GM23338 (cell line): ENCODE measurements at regions not wholly inside any gene's neighbourhood (a gene's known extent, or its start where the extent isn't known, plus 50 kb on each side); places are given as distances from the start of the nearest gene placed in this dataset.

ENCODE experiments used
- EZH2 ChIP-seq: fragments of 200-600 bp; sonication (generic); IDR thresholded peaks from one replicate; pipeline ENCODE4 v1.8.0; 2017; ENCODE audit warnings: antibody characterized with exemption, mild to moderate bottlenecking, low read depth; ENCODE audit not compliant: unreplicated experiment
- POLR2AphosphoS5 ChIP-seq: IDR thresholded peaks from 2 replicates; pipeline ENCODE4 v1.6.1; 2016; ENCODE audit warnings: antibody characterized with exemption, low read depth
- TF ChIP-seq, protein P1 (sequence below): fragments of 250-450 bp; sonication (Bioruptor Pico); IDR thresholded peaks from 2 replicates; pipeline ENCODE4 v1.5.0; 2020; ENCODE audit warnings: mild to moderate bottlenecking, moderate library complexity
- TF ChIP-seq, protein P2 (sequence below), 2 experiments: fragments of 200-600 bp in 1 of 2; sonication (generic) in 1 of 2; conservative IDR thresholded peaks; 2 replicates each; pipeline versions ENCODE4 v1.5.1 to v1.6.1; 2016 to 2017; ENCODE audit warnings: antibody characterized with exemption in 2 of 2, low read depth in 2 of 2, mild to moderate bottlenecking in 2 of 2, moderate library complexity in 1 of 2

DNA sequence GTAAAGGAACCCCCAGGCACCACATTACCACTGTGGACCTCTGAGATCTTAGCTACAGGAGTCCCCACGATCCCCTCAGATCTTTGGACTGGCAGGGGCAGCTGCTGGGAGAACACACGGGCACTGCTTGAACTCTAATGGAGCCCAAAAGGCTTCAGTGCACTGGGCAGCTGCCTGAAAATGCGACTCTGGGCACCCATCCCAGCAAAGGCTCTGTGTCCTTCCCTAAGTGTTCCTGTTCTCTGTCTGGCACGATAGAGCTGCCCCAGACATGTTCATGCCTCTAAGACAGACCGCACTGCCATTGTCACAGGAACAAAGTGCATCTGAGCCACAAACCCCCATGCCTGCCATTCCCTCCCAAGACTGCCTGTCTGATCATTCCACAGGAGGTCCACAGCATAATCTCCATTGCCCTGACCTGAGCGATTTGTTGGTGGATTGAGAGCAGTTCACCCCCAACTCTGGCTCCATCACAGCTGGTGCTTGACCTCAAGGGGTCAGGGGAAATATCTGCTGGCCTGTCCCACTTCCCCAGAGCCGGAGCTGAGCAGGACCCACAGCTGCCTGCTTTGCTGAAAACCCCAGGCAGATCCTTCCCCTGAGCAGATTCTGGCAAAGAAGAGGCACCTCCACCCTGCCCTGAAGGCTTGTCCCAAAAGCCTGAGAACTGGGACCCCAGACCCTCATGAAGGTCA, 436.0 kb upstream of the INTU start:
- TF ChIP-seq, protein P1, sequence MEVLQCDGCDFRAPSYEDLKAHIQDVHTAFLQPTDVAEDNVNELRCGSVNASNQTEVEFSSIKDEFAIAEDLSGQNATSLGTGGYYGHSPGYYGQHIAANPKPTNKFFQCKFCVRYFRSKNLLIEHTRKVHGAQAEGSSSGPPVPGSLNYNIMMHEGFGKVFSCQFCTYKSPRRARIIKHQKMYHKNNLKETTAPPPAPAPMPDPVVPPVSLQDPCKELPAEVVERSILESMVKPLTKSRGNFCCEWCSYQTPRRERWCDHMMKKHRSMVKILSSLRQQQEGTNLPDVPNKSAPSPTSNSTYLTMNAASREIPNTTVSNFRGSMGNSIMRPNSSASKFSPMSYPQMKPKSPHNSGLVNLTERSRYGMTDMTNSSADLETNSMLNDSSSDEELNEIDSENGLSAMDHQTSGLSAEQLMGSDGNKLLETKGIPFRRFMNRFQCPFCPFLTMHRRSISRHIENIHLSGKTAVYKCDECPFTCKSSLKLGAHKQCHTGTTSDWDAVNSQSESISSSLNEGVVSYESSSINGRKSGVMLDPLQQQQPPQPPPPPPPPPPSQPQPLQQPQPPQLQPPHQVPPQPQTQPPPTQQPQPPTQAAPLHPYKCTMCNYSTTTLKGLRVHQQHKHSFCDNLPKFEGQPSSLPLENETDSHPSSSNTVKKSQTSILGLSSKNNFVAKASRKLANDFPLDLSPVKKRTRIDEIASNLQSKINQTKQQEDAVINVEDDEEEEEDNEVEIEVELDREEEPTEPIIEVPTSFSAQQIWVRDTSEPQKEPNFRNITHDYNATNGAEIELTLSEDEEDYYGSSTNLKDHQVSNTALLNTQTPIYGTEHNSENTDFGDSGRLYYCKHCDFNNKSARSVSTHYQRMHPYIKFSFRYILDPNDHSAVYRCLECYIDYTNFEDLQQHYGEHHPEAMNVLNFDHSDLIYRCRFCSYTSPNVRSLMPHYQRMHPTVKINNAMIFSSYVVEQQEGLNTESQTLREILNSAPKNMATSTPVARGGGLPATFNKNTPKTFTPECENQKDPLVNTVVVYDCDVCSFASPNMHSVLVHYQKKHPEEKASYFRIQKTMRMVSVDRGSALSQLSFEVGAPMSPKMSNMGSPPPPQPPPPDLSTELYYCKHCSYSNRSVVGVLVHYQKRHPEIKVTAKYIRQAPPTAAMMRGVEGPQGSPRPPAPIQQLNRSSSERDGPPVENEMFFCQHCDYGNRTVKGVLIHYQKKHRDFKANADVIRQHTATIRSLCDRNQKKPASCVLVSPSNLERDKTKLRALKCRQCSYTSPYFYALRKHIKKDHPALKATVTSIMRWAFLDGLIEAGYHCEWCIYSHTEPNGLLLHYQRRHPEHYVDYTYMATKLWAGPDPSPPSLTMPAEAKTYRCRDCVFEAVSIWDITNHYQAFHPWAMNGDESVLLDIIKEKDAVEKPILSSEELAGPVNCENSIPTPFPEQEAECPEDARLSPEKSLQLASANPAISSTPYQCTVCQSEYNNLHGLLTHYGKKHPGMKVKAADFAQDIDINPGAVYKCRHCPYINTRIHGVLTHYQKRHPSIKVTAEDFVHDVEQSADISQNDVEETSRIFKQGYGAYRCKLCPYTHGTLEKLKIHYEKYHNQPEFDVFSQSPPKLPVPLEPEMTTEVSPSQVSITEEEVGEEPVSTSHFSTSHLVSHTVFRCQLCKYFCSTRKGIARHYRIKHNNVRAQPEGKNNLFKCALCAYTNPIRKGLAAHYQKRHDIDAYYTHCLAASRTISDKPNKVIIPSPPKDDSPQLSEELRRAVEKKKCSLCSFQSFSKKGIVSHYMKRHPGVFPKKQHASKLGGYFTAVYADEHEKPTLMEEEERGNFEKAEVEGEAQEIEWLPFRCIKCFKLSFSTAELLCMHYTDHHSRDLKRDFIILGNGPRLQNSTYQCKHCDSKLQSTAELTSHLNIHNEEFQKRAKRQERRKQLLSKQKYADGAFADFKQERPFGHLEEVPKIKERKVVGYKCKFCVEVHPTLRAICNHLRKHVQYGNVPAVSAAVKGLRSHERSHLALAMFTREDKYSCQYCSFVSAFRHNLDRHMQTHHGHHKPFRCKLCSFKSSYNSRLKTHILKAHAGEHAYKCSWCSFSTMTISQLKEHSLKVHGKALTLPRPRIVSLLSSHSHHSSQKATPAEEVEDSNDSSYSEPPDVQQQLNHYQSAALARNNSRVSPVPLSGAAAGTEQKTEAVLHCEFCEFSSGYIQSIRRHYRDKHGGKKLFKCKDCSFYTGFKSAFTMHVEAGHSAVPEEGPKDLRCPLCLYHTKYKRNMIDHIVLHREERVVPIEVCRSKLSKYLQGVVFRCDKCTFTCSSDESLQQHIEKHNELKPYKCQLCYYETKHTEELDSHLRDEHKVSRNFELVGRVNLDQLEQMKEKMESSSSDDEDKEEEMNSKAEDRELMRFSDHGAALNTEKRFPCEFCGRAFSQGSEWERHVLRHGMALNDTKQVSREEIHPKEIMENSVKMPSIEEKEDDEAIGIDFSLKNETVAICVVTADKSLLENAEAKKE (CRISPR knock-in tag), result no peak
- TF ChIP-seq EZH2 (no peak), POLR2AphosphoS5 (no peak)
- TF ChIP-seq, protein P2, sequence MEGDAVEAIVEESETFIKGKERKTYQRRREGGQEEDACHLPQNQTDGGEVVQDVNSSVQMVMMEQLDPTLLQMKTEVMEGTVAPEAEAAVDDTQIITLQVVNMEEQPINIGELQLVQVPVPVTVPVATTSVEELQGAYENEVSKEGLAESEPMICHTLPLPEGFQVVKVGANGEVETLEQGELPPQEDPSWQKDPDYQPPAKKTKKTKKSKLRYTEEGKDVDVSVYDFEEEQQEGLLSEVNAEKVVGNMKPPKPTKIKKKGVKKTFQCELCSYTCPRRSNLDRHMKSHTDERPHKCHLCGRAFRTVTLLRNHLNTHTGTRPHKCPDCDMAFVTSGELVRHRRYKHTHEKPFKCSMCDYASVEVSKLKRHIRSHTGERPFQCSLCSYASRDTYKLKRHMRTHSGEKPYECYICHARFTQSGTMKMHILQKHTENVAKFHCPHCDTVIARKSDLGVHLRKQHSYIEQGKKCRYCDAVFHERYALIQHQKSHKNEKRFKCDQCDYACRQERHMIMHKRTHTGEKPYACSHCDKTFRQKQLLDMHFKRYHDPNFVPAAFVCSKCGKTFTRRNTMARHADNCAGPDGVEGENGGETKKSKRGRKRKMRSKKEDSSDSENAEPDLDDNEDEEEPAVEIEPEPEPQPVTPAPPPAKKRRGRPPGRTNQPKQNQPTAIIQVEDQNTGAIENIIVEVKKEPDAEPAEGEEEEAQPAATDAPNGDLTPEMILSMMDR (conservative IDR thresholded peaks at IDR 0.05; ENCODE audit: low read depth in 2 of 2), result no peak
